Smooth muscle cell (in vitro differentiated cells): ENCODE measurements at regions not wholly inside any gene's neighbourhood (a gene's known extent, or its start where the extent isn't known, plus 50 kb on each side); places are given as distances from the start of the nearest gene placed in this dataset.
A peak's percentile ranks its signal among the peaks of the same experiment; 100 is the strongest.

Source experiments
- DNase-seq: peaks from one replicate; lab custom pipeline; 2025; ENCODE audit not compliant: unreplicated experiment; lab: John Stamatoyannopoulos, UW
- H2AFZ ChIP-seq: fragments of 200-600 bp; sonication (generic); 2 replicates; pipeline ENCODE4 v1.6.0; 2016; ENCODE audit warnings: antibody characterized with exemption, low read depth, mild to moderate bottlenecking
- H3F3A ChIP-seq: fragments of 200-600 bp; sonication (generic); 2 replicates; pipeline ENCODE4 v1.6.0; 2017; ENCODE audit warnings: antibody characterized with exemption, low read depth
- H3K27ac ChIP-seq: fragments of 200-600 bp; sonication (generic); 2 replicates; pipeline ENCODE4 v1.5.1; 2016; ENCODE audit warnings: low read depth, mild to moderate bottlenecking
- H3K27me3 ChIP-seq: fragments of 200-600 bp; sonication (generic); 2 replicates; pipeline ENCODE4 v1.6.1; 2016; ENCODE audit warnings: low read depth, mild to moderate bottlenecking
- H3K36me3 ChIP-seq: fragments of 200-600 bp; sonication (generic); 2 replicates; pipeline ENCODE4 v1.5.1; 2016; ENCODE audit warnings: low read depth
- H3K4me1 ChIP-seq: fragments of 200-600 bp; sonication (generic); 2 replicates; pipeline ENCODE4 v1.5.1; 2016; ENCODE audit warnings: low read depth
- H3K4me2 ChIP-seq: fragments of 200-600 bp; sonication (generic); 2 replicates; pipeline ENCODE4 v1.6.0; 2016; ENCODE audit warnings: mild to moderate bottlenecking
- H3K4me3 ChIP-seq: fragments of 200-600 bp; sonication (generic); 2 replicates; pipeline ENCODE4 v1.5.1; 2016; ENCODE audit warnings: mild to moderate bottlenecking
- H3K79me2 ChIP-seq: fragments of 200-600 bp; sonication (generic); 2 replicates; pipeline ENCODE4 v1.6.0; 2016; ENCODE audit warnings: low read depth, mild to moderate bottlenecking
- H3K9ac ChIP-seq: fragments of 200-600 bp; sonication (generic); 2 replicates; pipeline ENCODE4 v1.6.0; 2016; ENCODE audit warnings: low read depth
- H3K9me3 ChIP-seq: fragments of 200-600 bp; sonication (generic); replicated peaks from 2 replicates; pipeline ENCODE4 v1.5.1; 2016; ENCODE audit warnings: low read depth
- H4K20me1 ChIP-seq: fragments of 200-600 bp; sonication (generic); 2 replicates; pipeline ENCODE4 v1.6.0; 2016; ENCODE audit warnings: low read depth
- CTCF ChIP-seq: fragments of 200-600 bp; sonication (generic); IDR thresholded peaks from 2 replicates; pipeline ENCODE4 v1.5.1; 2017; ENCODE audit warnings: borderline replicate concordance, mild to moderate bottlenecking, antibody characterized with exemption; ENCODE audit not compliant: insufficient read depth, poor library complexity, severe bottlenecking
- WGBS: methylation state at CpG from one replicate; pipeline ENCODE4 v1.1.7; 2016; ENCODE audit warnings: low lambda C conversion rate; 5-methylcytosine and 5-hydroxymethylcytosine counted together

DNA sequence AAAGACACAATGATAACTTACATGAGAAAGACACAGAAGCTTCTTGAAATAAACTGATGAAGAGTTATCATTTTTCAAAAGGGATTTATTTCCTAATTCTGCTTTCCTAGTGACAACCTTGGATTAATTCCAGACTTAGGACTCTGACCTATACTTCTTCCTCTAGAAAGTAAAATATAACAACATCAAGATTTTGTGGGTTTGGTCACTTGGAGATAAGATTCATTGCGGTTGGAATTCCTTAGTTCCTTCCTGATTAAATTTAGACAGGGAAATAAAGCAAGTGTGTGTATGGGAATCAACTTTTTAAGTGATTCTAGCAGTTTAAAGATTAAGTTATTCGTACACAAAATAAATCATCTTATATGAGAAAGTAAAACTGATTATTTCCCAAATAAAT, 208.4 kb upstream of the CCDC150 start:
- Histone ChIP-seq H3K4me1 (no peaks in the 10 kb centered on the region), H3K4me3 (no peak overlapping the region), H3K9ac (no peak overlapping the region), H3K27me3 (no peaks in the 10 kb centered on the region), H3F3A (no peaks in the 10 kb centered on the region), H2AFZ (no peak overlapping the region), H3K79me2 (no peaks in the 10 kb centered on the region), H4K20me1 (no peaks in the 10 kb centered on the region), H3K27ac (no peak overlapping the region), H3K36me3 (no peaks in the 10 kb centered on the region), H3K4me2 (no peak overlapping the region), H3K9me3 (no peaks in the 10 kb centered on the region)
- no peak for TF ChIP-seq CTCF
- no peak for DNase-seq
- 90% methylated on average over 2 of the region's 2 CpGs for WGBS

- Histone ChIP-seq H2AFZ (no peak overlapping the region), H3K79me2 (no peaks in the 10 kb centered on the region), H3K27me3 (no peaks in the 10 kb centered on the region), H4K20me1 (no peaks in the 10 kb centered on the region), H3K9ac (no peak overlapping the region), H3K36me3 (no peaks in the 10 kb centered on the region), H3K27ac (no peak overlapping the region), H3K4me3 (no peak overlapping the region), H3K9me3 (no peaks in the 10 kb centered on the region), H3K4me2 (no peak overlapping the region), H3F3A (no peaks in the 10 kb centered on the region), H3K4me1 (no peaks in the 10 kb centered on the region)
- peak; percentile 48 for TF ChIP-seq CTCF
- WGBS: 49% methylated on average over 4 of the region's 4 CpGs
- no peak for DNase-seq
Measured at GRCh38 chr2:196431957-196432356, 207.6 kb upstream of the CCDC150 start.

- Histone ChIP-seq H3K9me3 (no peaks in the 10 kb centered on the region), H3K27ac (no peak overlapping the region), H3K9ac (no peak overlapping the region), H3K4me1 (no peaks in the 10 kb centered on the region), H3K27me3 (no peaks in the 10 kb centered on the region), H3K79me2 (no peaks in the 10 kb centered on the region), H3K4me2 (no peak overlapping the region), H4K20me1 (no peaks in the 10 kb centered on the region), H3K36me3 (no peaks in the 10 kb centered on the region), H3F3A (no peaks in the 10 kb centered on the region), H2AFZ (no peak overlapping the region), H3K4me3 (no peak overlapping the region)
- no peak for DNase-seq
- 94% methylated on average over 13 of the region's 13 CpGs for WGBS
- no peak for TF ChIP-seq CTCF
Measured at GRCh38 chr2:196433116-196433515, 206.4 kb upstream of the CCDC150 start.

- no peaks in the 10 kb centered on the region for H3K79me2 ChIP-seq
- DNase-seq: no peak
- WGBS: 82% methylated on average over 5 of the region's 5 CpGs
Measured at GRCh38 chr2:196434217-196434616, 205.3 kb upstream of the CCDC150 start.

More at GRCh38 chr2:196434217-196434616, 205.3 kb upstream of the CCDC150 start:
- no peak overlapping the region for H3K4me3 ChIP-seq
- no peaks in the 10 kb centered on the region for H3K4me1 ChIP-seq
- no peak overlapping the region for H3K9ac ChIP-seq
- H3K4me2 ChIP-seq: no peak overlapping the region
- H3K27ac ChIP-seq: no peak overlapping the region
- H4K20me1 ChIP-seq: no peaks in the 10 kb centered on the region
- H3F3A ChIP-seq: no peaks in the 10 kb centered on the region
- no peaks in the 10 kb centered on the region for H3K9me3 ChIP-seq
- H2AFZ ChIP-seq: no peak overlapping the region
- no peaks in the 10 kb centered on the region for H3K36me3 ChIP-seq
- H3K27me3 ChIP-seq: no peaks in the 10 kb centered on the region
- no peak for TF ChIP-seq CTCF
